HS-5 (cell line): ENCODE measurements at regions not wholly inside any gene's neighbourhood (a gene's known extent, or its start where the extent isn't known, plus 50 kb on each side); places are given as distances from the start of the nearest gene placed in this dataset.
A peak's percentile ranks its signal among the peaks of the same experiment; 100 is the strongest.

ENCODE experiments used
- DNase-seq: peaks from one replicate; pipeline ENCODE4 v3.0.0-alpha.2; 2012; ENCODE audit warnings: low read depth

DNA sequence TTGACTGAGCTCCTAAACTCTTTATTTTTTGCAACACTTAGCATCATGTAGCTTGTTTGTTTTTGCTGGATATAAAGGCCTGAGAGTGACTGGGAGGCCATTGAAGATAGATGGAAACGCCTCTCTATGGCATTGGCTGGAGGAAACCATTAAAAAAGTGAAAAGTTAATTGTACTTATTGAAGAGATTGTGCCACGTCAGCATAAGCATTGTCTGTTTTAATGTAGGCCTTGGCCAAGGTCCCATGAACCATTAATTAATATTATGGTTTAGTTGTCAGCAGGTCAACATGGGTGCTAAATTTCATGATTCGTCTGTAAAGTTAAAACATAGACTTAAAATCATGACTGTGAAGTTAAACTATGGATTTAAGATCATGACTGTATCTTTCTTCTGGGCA, 178.6 kb downstream of the GATA3 start:
- DNase-seq = no peak

DNA sequence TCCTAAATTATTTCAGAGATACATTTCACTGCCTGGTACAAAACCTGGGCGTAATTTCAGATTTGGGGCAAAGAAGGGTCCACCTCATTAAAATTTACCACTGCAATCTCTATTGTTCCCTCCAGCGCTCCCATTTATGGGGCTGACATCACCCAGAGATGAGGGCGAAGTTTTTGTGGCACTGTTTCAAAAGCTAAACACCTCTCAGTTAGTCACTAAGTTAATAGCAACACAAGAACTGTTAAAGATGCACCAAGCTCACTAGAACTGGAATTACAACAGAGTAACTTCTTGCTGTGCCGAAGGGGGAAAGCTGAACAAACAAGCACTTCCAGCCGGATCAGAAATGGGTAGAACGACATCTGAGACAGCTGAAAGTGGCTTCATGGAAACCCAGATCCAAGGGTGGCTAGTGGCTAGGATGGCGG, 179.4 kb downstream of the GATA3 start:
- no peak for DNase-seq

DNA sequence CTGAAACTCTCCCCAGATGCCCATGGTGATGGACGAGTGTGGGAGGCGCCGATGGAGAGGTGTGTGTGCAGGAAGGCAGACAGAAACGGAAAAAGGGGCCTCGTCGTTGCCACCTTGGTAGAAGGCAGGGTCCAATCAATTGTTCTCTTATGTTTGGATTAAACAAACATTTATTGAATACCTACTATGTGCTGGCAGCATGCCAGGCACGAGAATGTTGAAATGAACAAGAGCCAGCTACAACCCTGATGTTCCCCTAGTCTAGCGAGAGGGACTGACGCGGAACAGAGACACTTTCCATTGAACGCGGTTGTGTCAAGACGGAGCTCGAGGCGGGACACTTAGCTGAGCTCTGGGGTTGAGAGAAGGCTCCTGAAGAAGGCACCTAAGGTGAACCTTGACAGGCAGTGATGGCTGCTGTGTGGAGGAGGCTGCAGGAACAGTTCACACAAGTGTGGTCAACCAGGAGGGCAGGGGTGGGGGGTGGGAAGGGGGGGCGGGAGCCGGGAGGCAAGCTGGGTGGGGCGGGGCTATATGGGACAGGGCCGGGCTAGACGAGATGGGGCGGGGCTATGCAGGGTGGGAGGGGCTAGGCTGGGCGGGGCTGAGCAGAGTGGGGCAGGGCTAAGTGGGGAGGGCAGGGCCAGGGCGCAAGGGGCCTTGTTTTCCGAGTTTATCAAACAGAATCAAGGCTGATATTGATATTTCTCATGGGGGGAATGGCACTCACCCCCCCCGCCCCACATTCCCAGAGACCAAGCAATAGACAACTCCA, 181.0 kb downstream of the GATA3 start:
- no peak for DNase-seq

DNA sequence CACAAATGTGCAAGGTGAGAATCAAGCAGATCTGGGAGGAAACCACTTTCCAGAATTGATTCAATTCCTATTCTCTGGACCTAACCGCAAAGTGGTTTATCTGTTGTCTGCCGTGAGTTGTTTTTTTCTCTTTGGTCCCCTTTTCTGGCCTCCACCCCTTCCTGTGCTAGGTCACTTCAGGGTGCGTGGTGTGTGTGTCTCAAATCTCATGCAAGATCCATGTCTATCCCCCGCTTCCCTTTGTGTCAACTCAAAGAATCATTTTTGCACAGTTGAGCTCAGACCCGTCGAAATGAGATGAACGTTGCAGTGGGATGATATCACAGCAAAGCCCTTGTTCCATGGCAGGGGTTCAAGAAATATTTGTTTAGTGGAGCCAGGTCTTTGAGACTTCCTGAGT, 184.5 kb downstream of the GATA3 start:
- no peak for DNase-seq

DNA sequence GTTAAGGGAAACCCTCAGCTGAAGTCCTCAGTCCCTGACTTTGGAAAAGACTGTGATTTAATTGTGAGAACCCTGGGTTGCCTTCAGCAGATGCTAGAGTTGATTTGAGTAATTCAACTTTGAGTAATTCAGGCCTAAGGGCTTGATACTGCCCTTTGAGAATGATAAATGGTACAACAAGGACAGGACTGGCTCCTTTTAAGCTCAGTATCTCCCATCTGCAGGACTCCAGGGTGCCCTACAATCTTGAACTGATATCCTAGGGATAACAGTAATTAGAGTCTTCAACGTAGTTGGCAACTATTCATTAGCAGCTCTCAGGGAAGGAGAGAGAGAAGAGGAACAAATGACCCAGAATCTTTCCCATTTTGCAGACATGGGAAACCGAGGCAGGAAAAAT, 186.4 kb downstream of the GATA3 start:
- DNase-seq = no peak

DNA sequence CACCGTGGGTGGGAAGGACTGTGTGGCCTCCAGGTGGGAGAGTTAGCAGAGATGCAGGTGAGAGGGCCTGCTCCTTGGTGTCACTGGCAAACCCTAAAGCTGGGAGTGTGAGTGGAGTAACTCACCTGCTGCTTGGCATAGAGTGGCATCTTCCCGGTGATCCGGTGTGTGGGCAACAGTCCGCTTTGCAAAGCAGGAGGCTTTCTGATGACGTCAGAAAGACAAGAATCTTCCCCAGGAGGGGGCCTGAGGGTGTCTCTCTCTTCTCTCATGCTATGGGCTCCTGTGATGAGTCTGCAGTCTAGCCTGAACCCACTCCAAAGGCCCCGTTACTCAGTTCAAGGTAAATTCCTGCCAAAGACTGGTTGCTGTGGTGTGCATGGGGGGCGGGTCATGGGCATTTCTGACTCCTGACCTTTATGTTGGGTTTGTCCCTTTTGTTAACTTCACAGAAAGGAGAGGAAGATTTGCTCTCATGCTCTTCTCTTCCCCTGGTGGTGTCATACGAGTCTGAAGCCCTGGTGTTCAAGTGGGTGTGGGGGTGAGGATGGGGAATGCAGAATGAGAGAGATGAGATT, 187.9 kb downstream of the GATA3 start:
- no peak for DNase-seq

DNA sequence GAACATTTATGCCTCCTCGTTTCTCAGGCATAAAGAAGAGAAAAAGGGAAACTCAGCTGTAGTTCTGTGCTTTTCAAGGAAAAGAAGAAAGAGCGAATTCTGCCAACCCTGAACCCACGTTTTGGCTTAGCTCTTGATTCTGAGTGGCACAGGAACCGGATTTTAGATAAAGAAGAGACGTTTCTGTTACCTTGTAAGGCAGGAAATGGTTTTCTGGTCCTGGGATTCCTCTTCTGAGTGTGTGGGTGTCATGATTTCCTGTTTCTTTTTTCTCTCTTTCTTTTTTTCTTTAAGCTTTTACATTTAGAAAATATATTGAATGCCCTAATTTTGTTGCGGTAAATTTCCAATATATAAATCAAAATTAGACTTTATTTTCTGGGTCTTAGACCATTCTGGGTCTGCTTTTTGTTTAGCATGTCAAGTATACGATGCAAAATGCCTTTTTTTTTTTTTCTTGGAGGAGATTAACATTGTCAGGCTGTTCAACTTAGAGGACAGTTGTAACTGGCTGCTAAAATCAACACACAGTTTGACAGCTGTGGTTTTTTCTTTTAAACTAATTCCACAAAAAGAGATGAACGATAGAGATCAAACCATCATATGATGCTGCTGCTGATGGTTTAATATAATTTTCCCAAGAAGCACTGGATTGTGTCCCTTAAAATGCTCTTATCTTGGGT, 190.8 kb downstream of the GATA3 start:
- DNase-seq = no peak

DNA sequence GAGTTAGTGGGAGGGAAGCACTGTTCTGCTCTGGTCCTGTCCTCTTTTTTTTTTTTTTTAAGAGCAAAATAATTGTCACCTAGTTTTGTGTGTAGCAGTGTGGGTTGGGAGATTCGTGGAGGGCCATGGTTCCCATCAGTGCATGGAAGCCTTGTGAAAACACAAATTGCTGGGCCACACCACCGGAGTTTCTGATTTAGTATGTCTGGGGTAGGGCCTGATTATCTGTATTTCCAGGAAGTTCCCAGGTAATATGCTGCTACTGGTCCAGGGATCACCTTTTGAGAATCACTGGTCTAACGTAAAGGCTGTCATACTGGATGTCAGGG, 191.3 kb downstream of the GATA3 start:
- no peak for DNase-seq

DNA sequence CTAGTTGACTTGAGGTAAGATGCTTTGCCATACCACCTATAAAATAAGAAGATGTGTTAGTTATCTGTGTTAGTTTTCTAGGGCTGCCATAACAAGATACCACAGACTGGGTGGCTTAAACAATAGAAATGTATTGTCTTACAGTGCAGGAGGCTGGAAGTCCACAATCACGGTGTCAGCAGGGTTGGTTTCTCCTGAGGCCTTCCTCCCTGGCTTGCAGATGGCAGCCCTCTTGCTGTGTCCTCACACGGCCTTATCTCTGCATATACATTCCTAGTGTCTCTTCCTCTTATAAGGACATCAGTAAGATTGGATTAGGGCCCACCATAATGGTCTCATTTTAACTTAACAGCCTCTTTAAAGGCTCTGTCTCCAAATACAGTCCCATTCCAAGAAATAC, 192.1 kb downstream of the GATA3 start:
- no peak for DNase-seq

DNA sequence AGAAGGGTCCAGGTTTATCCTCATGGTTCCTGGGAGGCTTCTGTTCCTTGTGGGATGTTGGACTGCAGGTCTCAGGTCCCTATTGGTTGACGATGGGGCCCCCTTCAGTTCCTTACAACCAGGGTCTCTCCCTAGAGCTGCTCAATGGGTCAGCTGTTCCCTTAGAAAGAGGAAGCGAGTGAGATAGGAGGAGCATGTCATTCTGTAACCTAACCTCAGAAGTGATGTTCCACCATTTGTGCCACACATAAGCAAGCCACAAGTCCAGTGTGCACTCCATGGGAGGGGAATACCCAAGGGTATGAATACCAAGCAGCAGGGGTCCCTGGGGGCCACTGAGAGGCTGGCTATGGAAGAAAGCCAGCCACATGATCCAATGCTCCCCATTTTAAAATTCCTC, 192.7 kb downstream of the GATA3 start:
- no peak for DNase-seq

DNA sequence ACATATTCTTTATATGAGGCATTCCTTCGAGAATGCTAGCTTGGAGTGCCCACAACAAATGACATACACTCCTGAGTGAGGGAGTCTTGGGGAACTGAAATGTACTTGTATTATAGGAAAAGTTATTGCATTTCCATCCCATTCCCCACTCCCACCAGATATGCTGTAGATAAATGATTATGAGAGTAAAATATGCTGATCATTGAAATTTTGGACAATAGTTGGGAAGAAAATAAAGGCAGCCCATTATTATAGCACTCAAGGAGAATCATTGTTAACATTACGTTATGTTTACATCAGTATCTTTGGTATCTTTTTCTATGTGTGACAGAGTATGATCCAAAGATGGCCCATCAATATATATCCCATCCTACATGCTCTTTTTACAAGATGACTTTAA, 194.4 kb downstream of the GATA3 start:
- DNase-seq = no peak

DNA sequence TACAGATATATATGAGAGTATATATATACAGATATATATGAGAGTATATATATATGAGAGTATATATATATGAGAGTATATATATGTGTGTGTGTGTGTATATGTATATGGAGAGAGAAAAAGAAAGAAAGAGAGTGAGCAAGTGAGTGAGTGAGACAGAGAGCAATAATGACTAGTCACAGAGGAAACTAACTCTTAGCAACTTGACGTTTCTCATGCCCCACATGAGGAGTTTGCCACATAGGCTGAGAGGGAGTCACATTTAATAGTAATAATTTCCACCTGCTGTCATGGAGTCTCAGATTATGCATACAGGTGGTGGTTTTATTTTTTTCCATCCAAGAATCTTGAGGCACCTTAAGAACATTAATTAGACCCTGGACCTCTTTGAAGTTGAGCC, 199.9 kb downstream of the GATA3 start:
- DNase-seq = no peak

DNA sequence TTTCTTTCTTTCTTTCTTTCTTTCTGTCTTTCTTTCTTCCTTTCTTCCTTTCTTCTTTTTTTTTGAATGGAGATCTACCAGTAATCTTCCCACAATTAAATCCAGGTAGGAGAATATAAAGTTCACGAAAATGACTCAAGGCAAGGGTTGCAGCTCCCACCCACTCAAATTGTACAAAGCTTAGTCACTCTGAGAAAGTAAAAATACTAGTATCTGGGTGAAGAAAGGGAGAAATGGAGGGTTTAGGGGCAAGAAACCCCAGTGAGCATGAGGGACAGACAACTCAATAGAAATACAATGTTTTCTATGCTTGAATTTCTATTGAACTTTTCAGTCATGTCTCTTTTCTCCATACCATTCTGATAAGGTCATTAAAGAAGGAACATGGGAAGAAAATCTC, 200.8 kb downstream of the GATA3 start:
- DNase-seq = no peak

DNA sequence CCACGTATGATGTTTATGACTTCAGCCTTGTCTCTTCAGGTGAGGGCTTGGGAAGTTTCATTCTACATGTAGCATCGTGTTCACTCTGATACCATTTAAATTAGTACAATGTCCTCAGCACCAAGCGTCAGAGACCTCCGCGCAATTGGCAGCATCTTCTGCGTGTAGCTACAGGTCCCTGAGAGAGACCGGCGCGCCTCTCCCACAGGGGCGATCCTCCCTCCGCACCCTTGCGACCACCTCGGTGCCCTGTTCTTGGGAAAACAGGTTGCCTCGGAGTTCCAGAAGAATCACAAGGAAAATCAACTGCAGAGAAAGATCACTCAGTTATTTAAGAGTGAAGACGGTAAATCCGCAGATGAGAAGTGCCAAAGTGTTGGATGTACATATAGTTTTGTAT, 206.2 kb downstream of the GATA3 start:
- no peak for DNase-seq

DNA sequence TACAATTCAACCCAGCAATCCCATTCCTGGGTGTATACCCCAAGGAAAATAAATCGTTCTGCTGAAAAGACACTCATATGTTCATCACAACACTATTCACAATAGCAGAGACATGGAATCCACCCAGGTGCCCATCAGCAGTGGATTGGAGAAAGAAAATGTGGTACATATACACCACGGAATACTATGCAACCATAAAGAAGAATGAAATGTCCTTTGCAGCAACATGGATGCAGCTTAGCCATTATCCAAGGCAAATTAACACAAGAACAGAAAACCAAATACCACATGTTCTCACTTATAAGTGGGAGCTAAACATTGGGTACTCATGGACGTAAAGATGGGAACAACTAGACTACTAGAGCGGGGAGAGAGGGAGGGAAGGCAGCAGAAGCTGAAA, 207.8 kb downstream of the GATA3 start:
- no peak for DNase-seq

DNA sequence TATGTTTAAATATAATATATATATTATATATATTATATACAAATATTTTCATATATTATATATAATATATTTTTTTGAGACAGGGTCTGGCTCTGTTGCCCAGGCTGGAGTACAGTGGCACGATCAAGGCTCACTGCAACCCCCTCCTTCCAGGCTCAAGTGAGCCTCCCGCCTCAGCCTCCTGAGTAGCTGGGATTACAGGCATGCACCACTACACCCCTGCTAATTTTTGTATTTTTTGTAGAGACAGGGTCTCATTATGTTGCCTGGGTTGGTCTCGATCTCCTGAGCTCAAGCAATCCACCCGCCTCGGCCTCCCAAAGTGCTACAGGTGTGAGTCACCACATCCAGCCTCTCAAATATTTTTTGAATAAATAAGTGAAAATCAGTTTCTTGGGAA, 215.5 kb downstream of the GATA3 start:
- DNase-seq = no peak

DNA sequence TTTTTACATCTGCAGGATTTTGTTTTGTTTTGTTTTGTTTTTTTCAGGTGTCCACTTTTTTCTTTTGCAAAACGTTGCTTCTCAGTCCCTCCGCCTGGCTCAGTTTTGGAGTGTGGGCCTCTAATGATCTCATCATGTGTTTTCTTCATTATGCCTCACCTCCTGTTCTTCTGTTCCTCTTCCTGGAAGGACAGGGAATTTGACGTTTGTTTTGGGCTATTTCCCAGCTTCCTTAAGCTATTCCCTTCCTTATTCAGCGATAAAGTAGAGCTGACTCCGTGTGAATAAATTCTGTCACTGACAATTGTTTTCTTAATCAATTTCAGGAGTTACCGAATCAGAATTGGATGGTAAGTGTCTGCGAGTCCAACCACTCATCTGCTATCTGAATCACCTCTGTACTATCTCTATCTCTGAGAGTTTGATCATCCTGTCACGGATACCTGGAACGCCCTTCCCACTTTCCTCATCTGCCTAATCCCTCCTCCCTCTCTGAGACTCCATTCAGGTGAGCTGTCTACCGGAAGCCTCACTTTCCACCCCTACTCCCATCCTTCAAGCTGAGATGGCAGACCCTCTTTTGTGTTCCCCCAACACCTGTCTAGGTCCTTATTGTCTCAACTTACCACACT, 218.4 kb downstream of the GATA3 start:
- no peak for DNase-seq

DNA sequence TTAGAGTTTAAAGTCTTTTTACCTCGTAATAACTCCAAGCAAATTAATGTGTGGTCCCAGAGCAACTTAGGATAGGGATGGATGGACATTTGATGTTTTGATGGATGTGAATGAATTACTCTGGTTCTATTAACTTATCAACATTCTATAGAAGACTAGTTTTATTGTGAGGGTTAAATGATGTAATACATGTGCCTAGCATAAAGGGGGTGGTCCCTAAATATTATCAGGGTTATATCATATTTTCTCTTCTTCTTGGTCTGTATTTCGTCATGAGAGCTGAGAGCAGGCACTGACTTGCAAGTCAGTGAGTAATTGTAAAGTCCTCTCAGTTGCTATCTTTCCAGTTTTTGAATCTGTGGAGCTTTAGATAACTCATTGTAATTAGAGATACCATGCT, 219.3 kb downstream of the GATA3 start:
- DNase-seq = no peak

DNA sequence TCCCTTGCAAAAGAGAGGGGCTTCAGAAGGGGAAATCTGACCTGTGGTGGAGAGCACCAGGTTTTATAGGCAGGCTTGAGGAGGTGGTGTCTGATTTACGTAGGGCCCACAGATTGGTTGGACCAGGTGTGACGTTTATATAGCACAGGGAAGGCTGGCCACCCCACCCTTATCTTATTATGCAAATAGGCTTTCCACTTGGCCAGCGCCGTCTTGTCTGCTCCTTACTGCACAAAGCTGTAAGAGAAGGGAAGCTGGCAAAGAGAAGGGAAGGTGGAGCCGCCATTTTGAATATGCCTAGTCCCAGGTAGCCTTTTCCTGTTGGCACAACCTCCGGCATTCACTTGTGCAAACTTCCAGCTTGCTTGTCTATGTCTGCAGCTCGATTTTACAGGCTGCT, 221.4 kb downstream of the GATA3 start:
- DNase-seq = no peak

DNA sequence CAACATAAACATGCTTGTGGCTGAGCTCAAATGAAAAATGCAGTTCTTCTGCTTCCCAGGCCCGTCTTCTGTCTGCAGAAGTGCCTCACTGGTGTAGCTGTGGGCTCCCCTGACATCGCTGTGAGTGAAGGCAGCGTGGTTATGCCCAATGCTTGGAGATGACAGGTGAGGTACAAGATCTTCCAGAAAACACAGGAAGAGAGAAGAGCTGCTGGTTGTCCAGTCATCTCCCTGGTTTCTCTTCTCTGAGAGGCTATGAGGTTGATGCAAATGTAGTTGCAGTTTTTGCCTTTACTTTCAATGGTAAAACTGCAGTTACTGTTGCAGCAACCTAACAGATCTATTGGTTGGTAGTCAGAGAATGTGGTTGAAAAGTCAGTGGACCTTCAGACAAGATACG, 223.6 kb downstream of the GATA3 start:
- no peak for DNase-seq

DNA sequence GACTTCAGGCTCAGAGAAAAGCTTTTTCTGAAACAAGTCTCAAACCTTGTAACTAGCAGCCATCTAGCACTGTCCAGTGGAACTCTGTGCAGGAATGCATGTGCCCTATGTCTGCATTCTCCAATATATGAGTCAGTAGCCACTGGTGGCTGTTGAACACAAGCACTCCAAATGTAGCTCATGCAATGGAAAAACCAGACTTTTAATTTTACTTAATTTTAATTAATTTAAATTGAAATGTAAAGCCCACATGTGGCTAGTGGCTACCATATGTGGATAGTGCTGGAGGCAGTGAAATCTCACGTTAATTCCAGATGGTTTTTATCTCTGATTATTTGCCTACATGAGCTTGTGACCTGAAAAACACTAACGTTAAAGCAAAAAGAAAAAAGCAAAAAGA, 225.1 kb downstream of the GATA3 start:
- DNase-seq = peak; percentile 2

DNA sequence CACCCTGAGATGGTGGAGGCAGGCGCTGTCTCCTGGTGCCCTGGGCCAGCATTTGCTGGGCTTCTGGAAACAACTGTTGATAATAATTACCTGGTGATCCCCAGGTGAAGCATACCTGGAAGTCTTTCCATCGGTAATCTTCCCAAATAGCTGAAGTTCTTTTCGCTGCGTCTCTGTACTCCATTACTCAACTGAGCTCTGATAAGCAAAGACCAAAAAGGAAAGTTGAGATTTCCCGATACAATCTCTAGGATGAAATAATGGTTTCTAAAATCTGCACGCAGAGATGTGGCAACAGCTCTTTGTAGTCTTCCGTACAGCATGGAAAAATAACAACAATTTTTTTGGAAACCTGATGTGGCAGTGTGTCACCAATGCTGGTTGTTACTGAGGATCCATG, 226.5 kb downstream of the GATA3 start:
- DNase-seq = no peak

DNA sequence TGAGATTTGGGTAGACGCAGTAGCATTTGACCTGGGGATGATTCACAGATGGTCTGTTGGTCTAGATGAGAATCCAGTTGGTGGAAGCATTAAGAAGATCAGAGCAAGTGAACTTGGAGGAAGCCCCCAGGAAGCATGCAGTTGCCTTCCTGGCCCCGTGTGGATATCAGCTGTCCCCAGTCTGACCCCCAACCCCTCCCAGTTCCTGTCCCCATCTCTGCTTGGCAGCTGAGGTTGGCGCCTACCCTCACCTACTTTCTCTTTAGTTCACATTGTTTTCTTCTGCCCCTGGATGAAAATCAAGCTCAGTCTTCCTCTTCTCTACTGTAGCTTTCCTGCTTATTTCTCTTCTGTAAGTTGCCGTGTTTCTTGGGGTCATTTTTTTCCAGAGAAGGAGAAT, 227.9 kb downstream of the GATA3 start:
- no peak for DNase-seq
